Breast epithelium (tissue), 3 donors: ENCODE measurements at regions not wholly inside any gene's neighbourhood (a gene's known extent, or its start where the extent isn't known, plus 50 kb on each side); places are given as distances from the start of the nearest gene placed in this dataset.

Experiments used
- POLR2AphosphoS5 ChIP-seq, 3 donors: sonication (generic); formaldehyde crosslinking; IDR thresholded peaks; one replicate each; pipeline ENCODE4 v1.6.1; 2017; ENCODE audit warnings: antibody characterized with exemption in 3 of 3
- TF ChIP-seq, protein P1 (sequence below), 3 donors: fragments of 450-650 bp; IDR thresholded peaks; one replicate each; pipeline ENCODE4 v1.5.1; 2016 to 2017; ENCODE audit warnings: antibody characterized with exemption in 3 of 3, mild to moderate bottlenecking in 3 of 3, moderate library complexity in 3 of 3

DNA sequence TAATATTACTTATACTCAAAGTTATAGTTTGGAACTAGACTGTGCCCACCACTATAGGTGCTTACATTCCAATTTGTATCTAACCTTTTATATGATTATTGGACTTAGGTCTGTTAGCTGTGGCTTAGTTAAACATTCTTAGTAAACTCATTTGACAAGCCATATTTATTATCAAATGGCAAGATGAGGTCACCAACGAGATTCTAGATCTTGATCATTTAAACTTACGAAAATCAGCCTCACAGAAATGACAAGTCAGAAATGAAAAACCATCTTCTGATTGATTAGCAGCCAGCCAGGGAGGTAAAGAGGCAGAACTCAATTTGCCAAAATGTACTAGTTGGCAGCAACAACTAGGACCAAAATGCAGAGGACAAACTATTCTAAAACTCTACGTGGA is 100.4 kb upstream of the STK17B start:
- TF ChIP-seq, protein P1, sequence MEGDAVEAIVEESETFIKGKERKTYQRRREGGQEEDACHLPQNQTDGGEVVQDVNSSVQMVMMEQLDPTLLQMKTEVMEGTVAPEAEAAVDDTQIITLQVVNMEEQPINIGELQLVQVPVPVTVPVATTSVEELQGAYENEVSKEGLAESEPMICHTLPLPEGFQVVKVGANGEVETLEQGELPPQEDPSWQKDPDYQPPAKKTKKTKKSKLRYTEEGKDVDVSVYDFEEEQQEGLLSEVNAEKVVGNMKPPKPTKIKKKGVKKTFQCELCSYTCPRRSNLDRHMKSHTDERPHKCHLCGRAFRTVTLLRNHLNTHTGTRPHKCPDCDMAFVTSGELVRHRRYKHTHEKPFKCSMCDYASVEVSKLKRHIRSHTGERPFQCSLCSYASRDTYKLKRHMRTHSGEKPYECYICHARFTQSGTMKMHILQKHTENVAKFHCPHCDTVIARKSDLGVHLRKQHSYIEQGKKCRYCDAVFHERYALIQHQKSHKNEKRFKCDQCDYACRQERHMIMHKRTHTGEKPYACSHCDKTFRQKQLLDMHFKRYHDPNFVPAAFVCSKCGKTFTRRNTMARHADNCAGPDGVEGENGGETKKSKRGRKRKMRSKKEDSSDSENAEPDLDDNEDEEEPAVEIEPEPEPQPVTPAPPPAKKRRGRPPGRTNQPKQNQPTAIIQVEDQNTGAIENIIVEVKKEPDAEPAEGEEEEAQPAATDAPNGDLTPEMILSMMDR (IDR thresholded peaks at IDR 0.05) = no peak
- TF ChIP-seq POLR2AphosphoS5 (IDR thresholded peaks at IDR 0.05) = no peak
